Activated naive CD4-positive, alpha-beta T cell (primary cell): ENCODE measurements at regions not wholly inside any gene's neighbourhood (a gene's known extent, or its start where the extent isn't known, plus 50 kb on each side); places are given as distances from the start of the nearest gene placed in this dataset.
"Not testable (repeated sequence)": the region's sequence is repeated elsewhere in the genome, so short reads cannot be mapped to it uniquely, and the experiment has no call there.

Experiments used
- DNase-seq, 4 experiments: peaks; one replicate each; lab custom pipeline; 2025; lab: John Stamatoyannopoulos, UW

DNA sequence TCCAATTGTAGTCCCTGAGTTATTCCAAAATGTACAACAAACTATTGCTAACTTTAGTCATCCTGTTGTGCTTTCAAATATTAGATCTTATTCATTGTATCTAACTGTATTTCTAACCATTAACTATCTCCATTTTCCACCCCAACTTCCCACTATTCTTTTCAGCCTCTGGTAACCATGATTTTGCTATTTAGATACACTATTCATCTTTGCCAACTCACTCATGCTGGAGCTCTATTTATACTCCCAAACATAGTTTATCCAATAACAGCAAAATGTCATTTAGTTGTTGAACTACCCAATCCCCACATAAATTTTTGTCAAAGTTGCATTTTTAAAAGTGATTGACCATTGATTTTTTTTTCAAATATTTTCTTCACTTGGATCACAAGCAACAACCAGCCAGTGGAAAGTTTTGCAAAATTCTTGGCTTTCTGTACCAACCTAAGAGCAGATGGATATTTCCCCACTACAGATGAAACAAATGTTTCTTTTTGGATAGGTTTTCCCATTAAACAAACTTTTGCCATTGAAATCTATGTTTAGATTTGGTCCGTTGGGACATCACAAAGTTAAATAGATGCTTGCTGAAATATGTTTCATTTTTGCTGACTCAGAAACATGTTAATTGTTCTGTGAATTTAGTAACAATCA, 866.0 kb downstream of the LTN1 start:
- DNase-seq: no peak

DNA sequence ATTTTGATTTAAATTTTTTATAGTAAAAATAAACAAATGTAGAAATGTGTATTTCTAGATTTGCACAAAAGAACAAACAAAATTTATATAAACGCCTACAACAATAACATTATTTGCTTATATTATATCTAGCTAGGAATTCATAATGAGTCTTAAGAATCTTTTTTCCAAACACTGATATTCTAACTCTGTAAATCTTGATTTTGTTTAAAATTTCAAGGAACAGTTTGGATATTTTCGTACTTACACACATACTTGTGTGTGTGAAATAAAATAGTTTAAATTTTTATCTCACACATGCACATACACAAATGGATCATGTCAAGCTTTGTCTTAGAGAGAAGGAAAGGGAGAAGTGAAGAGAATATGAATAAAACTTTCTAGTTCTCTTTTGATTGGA, 868.1 kb downstream of the LTN1 start:
- DNase-seq: no peak

DNA sequence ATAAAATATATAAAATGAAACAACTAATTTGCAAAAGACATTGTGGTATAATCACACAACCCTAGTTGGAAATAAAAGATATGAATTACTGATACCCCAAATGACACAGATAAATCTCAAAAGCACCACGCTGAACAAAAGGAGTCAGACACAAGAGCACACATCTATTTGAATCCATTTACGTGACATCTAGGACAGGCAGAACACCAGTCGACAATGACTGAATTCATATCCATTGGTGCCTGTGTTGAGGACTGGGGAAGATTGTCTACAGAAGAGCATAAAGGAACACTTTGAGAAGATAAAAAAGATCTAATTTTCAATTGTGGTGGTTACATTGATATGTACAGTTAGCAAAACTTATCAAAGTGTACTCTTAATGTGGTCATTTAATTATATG, 874.1 kb downstream of the LTN1 start:
- DNase-seq: no peak

DNA sequence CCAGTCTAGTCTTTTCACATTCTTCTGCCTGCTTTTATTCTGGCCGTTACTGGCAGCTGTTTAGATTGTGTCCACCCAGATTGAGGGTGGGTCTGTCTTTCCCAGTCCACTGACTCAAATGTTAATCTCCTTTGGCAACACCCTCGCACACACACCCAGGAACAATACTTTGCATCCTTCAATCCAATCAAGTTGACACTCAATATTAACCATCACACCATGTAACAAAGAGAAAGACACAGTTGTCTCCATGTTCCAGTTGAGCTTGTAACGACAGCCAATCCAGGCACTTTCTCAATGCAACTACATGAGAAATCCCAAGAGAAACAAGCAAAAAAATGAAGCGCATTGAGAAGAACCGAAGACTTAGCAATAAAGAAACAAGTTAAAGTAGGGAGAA, 877.7 kb downstream of the LTN1 start:
- DNase-seq: not testable (repeated sequence)

DNA sequence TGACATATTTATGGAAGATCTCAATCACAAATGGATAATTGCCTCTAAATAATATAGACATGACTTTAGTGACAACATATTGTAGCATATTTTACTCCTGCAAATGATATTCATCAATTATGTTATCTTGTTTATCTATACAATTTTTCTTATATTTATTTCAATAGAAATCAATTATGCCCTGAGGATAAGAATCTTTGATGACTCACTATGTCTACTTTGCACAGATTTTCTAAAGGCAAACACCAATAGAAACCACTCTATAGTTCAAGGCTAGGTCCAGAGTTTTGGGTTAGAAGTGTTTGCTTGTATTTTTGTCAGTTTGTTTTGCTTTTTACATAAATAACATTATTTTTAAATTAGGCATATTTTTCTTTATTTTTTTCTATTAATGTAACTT, 879.0 kb downstream of the LTN1 start:
- DNase-seq: no peak

DNA sequence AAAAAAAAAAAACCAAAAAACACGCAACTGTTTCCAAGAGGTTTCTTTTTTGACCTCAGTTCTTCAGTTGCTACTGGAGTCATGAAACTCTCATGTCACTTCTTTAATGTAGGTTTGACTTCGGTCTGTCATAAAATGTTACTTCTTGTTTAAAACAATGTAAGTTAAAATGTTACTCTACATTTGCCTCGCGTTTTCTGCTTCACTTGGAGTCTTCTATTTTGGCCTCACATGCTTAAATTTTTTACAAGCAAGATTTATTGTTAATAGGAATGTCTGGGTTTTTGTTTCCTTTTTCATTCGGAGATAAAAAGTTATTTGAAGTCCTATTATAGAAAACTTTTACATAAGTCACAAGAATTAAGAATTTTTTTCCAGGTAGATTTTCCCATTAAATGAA, 880.2 kb downstream of the LTN1 start:
- DNase-seq: no peak

DNA sequence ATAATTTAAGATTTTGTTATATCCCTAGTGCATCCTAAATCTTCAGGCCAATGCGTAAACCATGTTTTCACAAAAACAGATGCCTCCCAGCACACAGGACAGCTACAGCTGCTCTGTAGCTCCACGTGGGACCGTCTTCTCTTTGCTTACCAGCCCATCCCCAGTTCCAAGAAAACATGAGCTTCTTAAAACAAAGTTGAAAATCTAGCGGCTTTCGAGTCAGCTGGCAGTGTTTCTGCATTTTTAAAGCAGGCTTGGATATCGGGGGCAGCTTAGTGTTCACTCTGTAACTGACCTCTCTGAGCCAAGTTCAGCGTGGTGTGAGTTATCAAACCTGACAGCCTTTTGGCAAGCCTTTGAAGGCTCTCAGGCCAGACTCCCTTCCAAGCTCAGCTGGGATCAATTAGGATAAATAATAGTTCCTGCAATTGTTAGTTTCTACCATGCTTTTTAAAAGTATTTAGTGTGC, 881.5 kb downstream of the LTN1 start:
- DNase-seq: no peak

DNA sequence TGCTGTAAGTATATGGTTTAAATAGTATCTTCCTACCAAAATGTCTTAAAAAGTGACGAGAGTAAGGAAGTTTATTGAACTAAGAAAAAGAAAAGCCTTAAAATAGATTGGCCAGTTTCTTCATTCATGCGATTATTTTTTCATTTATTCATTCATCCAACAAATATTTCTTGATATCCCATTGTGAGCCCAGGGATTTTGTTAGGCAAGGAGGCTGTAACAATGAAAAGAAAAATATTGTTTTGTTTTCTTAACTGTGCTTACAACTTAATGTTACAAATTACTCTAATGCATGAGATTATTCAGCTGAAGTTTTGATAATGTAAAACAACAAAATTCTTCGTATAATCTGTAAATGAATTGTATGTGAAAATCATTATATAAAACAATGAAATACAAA, 882.0 kb downstream of the LTN1 start:
- DNase-seq: no peak

DNA sequence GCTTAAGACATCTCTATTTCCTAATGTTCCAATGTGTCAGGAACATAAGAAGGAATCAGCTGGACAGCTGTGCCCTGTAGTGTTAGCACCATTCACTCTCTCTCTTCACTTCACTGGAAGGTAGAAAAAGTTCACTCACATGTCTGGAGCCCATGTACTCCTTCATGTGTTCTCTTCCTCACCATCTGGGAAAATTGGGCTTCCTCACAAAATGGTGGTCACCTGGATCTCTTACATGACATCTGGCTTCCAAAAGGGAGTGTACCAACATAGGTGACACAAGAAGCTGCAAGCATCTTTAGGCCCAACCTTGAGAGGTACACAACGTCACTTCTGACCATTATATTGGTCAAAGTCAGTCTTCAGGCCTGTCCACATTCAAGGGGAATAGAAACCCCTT, 882.6 kb downstream of the LTN1 start:
- no peak for DNase-seq

DNA sequence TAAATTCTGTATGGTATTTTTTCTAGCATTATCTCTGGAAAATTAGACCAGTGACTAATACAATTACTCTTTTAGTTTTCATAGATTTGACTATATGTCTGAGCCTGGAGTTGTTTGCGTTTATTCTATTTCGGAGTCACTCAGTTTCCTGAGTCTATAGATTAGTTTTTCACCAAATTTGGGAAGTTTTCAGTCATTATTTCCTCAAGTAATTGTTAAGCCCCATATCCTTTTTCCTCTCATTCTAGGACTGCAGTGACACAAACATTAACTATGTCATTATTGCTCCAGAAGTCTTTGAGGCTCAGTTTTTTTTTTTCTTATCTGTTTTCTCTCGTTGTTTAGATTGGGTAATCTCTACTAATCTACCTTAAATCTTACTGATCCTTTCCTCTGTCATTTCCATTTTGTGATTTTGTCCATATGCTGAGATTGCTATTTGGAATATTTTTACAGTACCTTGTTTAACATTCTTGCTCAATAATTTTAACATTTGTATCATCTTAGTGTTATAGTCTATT, 886.2 kb downstream of the LTN1 start:
- no peak for DNase-seq

DNA sequence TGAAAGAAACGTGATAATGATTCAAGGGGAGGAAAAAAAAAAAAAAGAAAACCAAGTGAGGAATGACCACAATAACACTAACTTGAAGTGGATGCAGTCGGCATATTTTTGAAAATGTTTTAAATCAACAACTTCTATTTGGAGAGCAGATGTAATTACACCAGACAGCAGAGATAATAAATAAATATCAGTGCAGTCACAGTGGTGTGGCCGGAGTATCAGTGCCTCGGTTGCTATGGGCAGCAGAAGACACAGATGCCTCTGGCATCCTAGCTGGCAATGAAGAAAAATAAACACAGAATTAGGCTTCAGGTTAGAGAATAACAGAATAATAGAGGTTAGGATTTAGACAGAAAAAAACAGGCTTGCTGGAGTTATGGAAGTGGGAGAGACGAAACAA, 888.3 kb downstream of the LTN1 start:
- DNase-seq: no peak

DNA sequence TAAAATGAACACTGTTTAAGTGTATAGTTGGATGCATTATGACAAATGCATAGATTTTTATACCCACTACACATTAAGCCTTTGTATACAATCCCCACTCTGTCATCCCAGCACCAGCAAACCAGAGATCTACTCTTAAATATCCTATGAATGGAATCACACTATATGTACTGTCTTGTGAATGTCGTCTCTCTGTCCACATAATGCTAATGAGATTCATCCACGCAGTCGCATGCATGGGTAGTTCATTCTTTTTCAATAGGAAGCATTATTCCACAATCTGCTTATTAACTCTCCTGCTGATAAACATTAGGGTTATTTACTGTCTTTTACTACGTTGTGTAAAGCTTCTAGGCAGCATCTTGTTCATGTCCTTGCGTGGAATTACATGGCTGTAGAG, 892.3 kb downstream of the LTN1 start:
- no peak for DNase-seq

DNA sequence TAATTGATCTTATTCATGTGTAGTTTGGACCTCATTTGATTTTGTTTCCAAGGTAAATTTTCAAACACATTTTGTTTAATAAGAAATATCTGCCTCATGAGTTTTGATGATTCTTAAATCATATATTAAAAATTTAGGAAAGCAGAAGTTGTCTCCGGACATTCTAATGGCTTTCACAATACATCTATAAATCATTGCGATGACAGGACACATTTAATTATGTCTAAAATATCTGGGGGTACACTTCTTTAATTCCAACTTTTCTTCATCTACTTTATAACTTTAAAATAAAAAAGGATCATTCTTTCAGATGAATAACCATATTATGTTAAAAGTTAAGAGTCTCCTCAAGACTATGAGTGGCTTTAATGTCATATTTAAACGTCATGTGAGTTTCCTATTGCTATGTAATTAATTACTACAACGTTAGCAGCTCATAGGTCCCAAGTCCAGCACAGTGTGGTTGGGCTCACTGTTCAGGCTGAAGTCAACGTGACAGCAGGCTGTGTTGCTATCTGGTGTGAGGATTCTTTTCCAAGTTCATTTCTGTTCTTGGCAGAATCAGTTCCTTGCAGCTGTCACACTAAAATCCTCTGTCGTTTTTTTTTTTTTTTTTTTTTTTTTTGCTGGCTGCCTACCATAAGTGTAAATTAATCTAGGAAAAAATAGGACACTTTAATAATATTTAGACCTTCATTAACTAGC, 893.5 kb downstream of the LTN1 start:
- no peak for DNase-seq

DNA sequence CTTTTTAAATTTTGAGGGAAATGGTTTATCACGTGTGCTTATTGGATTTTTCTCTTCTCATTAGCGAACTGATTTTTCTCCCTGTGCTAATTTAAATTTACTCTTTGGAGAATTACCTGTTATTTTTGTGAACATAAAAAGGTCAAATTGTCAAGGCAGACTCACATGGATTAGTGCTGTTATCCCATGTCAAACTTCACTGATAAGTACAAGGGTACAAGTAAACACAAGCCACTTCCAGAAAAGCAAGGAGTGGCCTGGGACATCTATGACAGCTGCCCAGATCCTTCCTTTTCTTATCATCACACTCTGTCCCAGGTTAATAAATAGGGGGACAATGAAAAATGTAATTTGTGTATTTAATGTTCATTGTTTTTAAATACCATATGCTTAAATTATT, 901.2 kb downstream of the LTN1 start:
- no peak for DNase-seq

DNA sequence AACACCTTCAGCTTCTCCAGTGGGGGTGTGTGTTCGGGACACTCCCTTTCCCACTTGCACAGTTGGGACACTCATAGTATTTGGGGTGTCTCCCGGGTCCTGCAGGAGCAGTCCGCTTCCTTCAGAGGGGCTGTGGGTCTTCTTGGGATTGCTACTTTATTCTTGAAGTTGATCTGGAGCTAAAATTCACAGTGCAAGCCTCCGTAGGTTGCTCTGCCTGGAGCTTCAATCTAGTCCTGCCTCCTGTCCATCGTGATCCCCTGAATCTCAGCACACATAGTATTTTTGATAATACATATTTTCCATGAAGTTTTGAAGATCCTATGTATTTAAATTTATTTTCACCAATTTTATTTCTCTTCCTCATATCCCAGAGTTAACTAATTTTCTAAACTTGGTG, 902.1 kb downstream of the LTN1 start:
- DNase-seq: no peak

DNA sequence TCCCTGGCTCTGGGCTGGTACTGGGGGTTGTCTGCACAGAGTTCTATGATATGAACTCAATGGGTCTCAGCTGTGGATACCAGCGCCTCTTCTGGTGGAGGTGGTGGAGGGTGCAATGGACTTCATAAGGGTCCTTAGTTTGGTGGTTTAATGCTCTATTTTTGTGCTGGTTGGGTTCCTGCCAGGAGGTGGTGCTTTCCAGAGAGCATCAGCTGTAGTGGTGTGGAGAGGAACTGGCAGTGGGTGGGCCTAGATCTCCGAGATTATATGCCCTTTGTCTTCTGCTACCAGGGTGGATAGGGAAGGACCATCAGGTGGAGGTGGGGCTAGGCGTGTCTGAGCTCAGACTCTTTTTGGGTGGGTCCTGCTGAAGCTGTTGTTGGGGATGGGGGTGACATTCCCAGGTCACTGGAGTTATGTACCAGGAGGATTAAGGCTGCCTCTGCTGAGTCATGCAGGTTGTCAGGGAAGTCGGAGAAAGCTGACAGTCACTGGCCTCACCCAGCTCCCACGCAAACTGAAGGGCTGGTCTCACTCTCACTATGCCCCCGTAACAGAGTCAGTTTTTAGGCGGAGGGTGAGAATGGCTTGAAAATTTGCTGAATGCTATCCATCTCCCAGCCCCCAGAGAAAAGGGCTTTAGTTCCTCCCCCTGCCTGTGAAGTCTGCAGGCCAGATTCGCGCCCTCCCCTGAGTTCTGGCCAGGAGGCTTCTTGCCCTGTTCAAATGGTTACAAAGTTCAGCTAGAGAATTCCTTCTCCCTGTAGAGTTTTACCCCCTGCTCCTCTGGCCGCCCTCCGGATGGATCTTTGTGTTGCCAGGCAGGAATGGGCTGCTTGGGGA, 902.9 kb downstream of the LTN1 start:
- DNase-seq: no peak

DNA sequence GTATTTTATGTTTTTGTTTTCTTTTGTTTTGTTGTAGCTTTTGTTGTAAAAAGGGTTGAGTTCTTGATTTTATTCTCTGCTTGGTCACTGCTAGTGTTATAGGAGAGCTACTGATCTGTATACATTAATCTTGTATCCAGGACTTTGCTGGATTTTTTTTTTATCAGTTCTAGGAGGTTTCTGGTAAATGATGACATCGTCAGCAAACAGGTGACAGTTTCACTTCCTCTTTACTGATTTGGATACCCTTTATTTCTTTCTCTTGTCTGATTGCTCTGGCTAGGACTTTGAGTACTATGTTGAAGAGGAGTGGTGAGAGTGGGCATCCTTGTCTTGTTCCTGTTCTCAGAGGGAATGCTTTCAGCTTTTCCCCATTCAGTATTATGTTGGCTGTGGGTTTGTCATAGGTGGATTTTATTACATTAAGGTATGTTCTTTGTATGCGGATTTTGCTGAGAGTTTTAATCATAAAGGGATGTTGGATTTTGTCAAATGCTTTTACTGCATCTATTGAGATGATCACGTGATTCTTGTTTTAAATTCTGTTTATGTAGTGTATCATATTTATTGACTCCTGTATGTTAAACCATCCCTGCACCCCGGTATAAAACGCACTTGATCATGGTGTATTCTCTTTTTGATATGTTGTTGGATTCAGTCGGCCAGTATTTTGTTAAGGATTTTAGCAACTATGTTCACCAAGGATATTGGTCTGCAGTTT, 905.7 kb downstream of the LTN1 start:
- DNase-seq: no peak

DNA sequence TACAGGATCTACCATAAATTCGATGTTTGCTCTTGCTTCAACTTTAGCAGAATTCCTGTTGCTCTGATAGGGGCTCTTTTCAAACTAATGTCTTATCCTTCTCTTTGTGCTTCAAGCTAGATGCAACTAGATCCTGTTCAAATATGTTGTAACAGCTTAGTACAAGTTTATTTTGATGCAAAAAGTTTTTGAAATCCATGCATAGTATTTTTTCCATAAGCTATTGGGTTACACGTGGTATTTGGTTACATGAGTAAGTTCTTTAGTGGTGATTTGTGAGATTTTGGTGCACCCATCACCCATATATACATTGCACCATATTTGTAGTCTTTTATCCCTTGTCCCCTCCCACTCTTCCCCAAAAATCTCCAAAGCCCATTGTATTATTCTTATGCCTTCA, 907.7 kb downstream of the LTN1 start:
- DNase-seq: no peak

DNA sequence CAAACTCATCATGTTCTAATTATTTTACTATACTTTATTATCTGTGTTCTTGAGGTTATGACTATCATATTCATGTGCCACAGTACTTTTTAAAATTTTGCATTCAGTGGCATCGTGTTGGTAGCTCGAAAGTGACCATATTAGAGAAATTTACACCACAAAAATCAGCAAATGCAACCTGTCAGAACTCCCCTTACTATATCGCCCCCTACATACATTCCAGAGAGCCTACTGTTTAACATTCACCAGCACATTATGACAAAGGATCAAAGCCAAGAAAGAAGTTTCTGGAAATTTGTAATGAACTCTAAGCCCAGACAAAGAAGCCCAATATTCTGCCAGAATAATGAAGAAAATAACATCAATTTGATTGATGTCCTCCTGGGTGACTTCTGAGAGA, 909.3 kb downstream of the LTN1 start:
- no peak for DNase-seq

DNA sequence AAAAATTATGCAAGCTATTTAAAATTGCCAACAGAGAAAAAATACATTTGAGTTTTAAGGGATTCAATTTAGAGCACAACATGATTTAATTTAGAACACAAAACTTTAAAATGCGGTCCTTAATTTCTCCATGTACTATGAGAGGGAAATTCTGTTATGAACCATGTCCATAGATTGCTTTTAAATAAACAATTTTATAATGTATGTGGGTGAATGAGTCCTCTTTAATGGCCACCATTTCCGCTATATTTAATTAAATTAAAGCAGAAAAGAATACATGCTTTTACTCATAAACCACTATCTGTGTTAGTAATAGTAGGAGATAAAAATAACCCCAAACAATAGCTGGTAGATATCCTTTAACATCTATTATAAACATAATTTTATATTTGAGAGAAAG, 914.6 kb downstream of the LTN1 start:
- DNase-seq: no peak

DNA sequence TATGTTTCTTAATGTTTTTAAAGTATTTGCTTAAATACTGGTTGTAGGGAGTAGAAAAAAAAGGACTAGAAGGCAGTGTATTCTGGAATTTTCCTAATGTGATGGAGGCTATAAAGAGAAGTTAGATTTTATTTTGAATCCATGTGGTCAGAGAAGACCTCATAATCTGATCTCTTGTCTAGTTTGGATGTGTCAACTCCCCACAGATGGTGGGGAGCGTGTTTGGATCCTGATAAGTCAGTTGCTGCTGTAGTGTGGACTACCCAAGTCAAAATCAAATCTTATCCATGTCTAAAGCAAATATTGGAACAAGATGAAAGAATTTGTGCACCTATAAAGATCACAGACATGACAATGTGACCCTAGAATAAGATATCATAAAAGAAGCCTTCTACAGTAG, 918.0 kb downstream of the LTN1 start:
- no peak for DNase-seq

DNA sequence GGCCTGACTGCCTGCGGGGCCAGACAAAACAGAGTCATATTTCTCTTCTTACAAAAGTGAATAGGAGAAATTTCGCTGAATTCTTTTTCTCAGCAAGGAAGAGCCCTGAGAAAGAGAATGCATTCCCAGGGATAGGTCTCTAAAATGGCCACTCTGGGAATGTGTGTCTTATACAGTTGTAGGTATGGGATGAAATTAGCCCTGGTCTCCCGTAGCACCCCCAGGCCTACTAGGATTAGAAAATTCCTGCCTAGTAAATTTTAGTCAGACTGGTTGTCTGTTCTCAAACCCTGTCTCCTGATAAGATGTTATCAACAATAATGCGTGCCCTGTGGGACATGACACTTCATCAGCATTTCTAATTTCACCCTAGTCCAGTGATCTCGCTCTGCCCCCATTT, 920.1 kb downstream of the LTN1 start:
- DNase-seq: no peak
